IPS-NIHi11 (cell line): ENCODE measurements at regions not wholly inside any gene's neighbourhood (a gene's known extent, or its start where the extent isn't known, plus 50 kb on each side); places are given as distances from the start of the nearest gene placed in this dataset.
"Not testable (repeated sequence)": the region's sequence is repeated elsewhere in the genome, so short reads cannot be mapped to it uniquely, and the experiment has no call there.

Experiments
- DNase-seq: peaks from one replicate; pipeline ENCODE4 v3.0.0; 2012; ENCODE audit warnings: mixed read lengths, low spot score

DNA sequence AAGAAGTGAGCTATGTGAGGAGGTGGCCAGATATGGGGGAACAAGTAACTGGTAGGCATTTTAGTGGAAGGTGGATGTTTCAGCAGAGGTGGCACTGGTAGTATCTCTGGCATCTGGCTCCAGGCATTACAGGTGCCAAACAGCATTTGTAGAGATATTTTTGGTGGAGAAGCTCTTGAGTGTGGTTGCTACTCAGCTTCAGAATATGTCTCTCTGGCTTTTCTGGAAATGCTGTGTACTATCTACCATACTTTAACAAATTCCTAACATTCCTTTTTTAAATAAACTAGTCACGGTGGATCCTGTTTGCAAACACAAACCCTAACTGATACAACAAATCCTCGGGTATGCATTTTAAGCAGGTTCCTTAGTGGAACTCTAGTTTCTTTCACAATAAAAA, 128.0 kb downstream of the BARX2 start:
- DNase-seq = no peak

DNA sequence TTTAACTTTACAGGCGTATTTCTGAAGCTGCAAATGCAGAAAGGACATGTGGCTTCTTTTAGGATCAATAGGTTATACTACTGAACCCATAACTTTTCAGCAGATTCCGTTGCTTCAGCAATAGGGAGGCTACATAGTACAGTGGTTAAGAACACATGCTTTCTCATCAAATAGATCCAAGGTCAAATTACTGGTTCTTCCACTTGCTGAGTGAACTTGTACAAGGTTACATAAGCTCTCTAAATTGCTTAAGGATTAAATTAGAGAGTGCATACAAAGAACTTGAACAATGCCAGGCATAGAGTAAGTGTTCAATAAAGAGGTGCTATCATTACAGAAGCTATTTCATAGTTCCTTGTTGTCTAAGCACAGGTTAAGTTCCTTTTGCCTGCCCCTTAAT, 129.6 kb downstream of the BARX2 start:
- no peak for DNase-seq

DNA sequence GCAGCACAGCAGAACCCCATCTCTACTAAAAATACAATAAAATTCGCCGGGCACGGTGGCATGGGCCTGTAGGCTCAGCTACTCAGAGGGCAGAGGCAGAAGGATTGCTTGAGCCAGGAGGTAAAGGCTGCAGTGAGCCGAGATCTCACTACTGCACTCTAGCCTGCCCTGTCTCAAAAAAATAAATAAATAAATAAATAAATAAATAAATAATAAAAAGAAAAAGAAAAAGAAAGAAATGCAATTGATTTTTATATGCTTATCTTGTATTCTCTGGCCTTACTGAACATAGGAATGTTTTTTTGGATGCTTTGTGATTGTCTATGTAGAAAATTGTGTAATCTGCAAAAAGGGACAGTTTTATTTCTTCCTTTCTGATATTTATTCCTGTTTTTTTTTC, 132.5 kb downstream of the BARX2 start:
- no peak for DNase-seq

DNA sequence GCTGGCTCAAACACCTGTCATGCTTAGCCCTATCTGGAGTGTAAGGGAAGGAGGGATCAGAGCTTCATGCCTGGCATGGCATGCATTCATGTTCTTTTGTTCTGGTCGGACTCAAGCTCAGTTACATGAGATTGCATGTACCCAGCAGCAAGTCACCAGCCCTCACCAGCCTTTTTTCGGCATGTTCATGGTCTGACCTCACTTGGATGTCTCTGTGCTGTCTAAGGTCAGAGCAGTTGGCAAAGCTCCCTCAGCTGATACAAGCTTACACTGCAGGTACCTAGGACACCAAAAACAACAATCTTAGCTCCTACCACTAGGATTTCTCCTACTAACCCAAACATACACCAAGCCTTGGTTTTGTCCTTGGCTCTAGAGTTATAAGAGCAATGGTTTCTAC, 152.6 kb downstream of the BARX2 start:
- DNase-seq = no peak

DNA sequence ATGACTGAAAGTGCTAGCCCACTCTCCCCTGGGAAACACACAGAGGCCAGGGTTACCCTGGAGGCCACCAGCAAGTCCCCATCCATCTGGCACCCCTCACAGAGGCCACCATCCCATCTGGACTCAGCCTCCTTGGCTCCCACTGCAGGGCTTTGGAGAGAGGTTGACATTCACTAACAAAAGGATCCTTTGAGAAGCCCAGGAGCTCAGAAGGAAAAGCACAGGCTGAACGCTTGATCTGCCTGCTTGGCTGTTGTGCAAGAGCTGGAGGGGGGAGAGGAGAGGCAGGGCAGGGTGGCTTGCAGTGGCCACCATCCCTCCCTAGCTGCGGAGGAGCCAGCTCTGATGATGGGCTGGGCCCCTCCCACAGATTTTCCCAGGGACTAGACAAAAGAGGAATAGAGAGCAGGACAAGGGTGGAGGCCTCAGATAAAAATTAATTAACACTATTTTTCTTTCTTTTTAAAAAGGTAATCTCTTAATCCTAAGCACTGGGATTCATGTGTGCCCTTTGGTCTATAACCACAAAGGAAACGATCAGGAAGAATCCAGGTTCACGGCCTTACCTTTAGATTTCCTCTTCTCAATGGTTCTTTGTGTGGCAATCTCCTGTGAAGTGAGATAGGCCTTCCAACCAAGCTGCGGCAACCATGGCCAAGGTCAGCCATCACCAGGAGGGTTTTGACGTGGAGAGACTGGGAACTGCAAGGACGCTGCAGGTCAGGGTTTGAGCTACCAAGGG, 154.7 kb downstream of the BARX2 start:
- DNase-seq = no peak

DNA sequence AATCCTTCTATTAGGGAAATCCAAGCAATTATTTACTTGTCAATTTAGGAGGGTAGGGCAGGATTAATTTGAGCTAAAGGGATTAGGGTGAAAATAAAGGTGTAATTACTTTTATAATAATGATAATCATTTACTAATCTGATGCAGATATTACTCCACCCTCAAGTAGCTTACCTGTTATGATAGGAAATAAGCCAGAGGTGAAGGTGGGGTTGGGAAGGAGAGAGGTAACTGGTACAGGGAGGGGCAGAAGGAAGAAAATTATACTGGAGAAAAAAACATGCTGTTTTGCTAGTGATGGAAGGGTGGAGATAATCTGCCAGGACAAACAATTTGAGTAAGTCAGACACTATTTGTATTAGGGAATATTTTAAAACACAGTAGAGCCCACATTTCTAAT, 157.7 kb downstream of the BARX2 start:
- no peak for DNase-seq

DNA sequence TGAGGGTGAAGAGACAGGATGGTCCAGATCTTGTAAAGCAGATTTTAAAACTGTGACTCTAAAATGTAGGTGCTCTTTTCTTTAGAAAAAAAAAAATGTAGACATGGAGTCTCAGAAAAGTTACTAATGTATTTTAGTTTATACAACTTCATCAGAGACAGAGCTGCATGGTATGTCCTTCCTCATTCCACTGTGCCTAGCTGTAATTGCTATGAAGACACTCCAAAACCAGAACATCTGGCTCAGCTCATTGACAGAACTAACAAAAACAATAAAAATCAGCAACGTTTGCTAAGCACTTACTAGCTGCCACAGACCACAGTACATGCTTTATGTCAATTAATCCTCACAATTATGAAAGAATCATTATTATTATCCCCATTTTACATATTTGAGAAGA, 160.7 kb downstream of the BARX2 start:
- no peak for DNase-seq

DNA sequence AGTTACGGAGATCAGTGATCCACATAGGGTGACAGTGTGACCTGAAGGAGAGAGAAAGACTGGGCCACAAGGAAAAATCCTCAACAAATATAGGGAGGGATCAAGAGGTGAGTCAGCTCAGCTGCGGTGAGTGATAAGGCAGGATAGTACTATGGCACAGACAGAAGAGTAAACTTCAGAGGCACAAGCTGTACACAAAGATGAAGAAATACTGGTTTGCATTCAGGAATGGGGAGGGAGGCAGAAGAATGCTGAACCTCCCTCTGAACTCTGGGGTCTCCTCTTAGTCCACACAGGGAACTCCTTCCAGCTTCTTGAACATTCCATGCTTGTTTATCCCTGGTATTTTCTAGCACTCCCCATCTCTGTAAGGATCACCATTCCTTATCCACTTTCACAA, 162.7 kb downstream of the BARX2 start:
- no peak for DNase-seq

DNA sequence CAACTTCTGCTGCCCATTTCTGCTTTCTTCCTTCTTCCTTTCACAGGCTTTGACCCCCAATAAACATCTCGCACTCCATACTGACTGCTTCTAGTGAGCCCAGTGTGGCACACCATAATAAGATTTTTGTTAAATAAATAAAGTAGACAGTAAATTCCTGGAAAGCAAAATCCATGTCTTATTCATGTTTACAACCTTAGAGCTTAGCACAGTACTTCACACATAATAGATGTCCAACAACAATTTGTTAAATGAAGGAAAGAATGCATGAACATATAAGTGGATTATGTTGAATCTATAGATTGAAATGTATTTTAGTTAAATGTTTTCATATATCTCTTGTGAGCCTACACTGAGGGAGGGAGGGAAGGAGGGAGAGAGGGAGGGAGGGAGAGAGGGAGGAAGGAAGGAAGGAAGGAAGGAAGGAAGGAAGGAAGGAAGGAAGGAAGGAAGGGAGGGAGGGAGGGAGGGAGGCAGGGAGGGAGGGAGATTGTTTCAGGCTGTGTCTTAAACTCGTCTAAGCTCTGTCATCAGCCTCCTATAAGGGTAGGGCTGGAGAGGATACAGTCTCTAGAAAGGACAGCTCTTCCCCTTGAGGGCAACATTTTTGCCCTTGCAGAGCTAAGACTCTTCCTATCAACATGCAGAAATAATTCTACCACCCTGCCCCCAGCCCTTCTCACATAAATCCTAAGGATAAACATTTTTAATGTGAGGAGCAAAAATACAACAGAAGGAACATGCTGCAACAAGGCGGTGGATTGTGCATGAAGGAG, 168.1 kb downstream of the BARX2 start:
- no peak for DNase-seq

DNA sequence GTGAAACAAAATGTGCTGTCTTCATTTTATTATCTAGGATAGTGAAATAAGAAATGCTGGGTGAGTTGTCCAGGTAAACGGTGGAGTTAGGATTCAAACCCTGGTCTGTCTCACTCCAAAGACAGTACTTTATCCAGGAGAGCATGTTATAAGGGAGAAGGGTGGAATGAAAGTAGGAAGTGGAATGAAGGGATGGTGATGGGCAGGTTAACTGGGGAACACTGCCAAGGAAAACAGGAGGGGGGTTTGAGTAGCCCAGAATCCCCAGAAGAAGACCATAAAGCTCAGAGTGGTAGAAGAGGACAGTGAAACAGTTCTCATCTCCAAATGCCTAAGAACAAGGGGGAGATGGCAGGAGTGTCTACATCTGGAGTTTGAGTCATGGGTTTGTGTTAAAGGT, 169.0 kb downstream of the BARX2 start:
- DNase-seq = no peak

DNA sequence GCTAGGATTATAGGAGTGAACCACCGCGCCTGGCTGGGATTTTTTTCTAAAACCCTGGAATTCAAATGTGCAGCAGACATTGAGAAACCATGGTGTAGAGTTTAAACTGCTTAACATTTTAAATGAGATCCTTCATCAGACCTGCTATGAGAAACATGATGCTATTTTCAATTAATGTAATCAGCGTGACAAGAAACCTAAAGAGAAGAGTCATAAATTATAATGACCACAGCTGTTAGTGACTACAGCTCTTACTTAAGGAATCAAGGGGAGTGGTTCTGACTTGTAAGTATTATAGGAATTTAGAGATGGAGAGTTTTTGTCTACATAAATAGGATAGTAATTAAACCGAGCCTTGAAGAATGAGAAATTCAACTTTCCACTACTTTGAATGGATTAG, 170.6 kb downstream of the BARX2 start:
- DNase-seq = no peak

DNA sequence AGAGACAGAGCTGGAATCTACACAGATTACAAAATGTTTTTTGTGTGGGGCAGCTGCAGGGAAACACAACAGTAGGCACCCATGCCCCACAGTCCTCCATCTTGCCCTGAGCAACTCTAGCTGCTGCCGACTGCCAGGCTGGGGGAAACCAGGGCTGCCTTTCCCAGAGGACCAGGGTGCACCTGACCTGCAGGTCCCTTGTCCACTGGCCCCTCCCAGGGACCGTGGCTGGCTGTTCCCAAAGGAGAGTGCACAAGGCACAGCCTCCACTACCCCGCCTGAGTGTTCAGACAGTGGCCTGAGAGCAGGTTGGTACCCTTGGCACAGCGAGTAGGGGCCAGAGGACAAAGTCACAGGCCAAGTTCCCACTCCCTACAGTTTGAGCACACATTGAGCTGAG, 181.8 kb downstream of the BARX2 start:
- no peak for DNase-seq

DNA sequence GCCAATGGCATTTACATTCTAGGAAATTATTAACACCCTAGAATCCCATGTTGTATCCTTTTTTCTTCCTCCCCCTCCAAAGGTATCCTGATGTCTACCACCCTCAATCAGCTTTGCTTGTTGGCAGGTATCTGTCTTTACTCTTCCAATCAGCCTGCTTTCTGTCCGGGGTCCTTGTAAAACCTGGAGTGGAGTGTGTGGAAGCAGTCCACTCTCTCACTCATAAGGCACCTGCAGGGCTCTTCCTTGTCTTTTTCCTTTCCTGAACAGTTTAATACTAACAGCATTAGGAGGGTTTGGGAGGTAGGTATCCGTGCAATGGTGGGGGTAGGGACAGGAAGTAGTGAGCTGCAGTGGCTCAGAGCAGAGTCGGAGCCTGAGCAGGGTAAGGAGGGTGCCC, 193.4 kb downstream of the BARX2 start:
- DNase-seq = no peak

DNA sequence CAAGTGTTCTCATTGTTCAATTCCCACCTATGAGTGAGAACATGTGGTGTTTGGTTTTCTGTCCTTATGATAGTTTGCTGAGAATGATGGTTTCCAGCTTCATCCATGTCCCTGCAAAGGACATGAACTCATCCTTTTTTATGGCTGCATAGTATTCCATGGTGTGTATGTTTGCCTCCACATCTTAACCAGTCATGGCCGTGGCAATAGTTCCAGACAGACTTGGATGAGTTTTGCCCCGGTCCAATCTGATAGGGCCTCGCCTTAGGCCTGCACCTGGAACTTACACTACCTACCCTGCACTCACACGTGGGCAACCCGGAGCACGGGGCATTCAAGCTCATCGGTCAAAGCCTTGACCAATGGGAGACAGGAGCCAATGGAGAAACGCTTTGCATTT, 197.0 kb downstream of the BARX2 start:
- not testable (repeated sequence) for DNase-seq

DNA sequence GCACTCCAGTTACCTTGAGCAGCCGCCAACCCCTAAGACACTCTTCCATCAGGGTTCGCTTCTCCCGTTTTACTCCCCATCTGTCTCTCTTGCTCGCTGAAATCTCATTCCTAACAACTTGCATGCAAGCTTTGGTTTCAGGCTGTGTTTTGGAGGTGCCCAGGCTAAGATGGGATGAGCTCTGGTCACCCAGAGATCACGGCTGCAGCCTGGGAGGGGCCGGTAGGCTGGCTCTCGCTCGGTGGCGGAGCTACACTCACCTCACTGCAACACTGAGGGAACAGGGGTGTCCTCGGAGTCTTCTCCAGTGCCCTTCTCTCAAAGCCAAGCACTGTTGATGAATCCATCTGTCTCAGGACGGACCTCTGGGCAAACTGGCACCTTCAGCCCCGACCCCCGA, 197.5 kb downstream of the BARX2 start:
- no peak for DNase-seq

DNA sequence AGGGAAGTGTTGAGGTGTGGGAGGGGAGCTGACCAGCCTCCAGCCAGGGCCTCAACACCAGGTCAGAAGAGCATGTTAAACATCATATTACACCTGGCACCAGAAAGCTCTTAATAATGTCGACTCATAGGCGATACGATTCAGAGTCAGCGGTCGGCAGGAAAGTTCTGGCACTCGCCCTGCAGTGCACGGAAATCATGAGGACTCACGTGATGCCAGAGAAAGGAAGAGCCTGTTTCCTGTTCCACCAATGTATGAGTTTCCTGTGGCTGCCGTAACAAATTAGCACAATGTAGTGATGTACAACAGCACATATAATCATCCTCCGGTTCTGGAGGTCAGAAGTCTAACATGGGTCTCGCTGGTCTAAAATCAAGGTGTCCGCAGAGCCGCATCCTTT, 198.8 kb downstream of the BARX2 start:
- DNase-seq = no peak

DNA sequence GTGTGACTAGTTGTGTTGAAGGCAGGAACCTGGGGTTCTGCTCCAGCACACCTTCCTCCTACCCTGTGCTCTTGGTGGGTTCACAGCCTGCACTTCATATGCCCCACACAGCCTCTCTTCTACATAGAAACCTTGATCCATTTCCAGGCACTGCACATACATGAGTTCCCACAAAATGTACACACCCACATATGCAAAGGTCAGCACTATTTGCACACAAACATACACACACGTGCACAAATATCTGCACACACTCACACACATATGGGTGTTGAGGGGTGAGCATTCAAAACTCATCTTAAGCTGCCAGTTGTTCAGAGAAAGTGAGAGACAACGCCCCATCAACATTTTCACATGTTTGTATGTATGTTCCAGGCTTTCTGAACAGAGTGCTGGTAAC, 201.0 kb downstream of the BARX2 start:
- no peak for DNase-seq

DNA sequence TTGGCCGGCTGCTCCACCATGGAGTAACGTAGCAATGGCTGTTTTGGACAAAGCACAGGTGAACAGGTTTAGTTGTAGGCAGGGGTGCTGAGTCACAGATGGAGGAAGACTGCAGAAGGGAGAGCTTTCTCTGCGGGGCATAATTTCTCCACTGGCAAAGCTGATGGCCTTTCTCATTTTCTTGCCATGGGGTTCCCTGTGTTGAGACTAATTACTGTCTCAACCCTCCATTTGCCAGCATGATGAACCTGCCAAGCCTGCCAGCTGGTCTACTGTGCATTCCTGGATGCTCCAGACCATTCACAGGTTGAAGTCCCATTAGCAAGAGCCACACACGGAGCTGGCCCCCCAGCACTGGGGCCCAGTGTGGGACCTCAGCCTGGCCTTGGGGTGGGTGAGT, 202.4 kb downstream of the BARX2 start:
- DNase-seq = no peak

DNA sequence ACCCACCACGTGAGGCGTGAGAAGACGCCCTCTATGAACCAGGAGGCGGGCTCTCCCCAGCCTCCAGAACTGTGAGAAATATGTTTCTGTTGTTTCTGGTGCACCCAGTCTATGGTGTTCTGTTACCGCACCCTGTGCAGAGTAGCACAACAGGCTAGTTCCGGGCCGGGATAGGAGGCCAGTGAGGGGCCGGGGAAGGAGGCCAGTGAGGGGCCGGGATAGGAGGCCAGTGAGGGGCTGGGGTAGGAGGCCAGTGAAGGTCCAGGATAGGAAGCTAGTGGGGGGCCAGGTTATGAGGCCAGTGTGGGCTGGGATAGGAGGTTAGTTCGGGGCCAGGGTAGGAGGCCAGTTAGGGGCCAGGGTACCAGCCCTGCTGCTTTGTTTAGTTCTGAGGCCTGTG, 204.6 kb downstream of the BARX2 start:
- no peak for DNase-seq

DNA sequence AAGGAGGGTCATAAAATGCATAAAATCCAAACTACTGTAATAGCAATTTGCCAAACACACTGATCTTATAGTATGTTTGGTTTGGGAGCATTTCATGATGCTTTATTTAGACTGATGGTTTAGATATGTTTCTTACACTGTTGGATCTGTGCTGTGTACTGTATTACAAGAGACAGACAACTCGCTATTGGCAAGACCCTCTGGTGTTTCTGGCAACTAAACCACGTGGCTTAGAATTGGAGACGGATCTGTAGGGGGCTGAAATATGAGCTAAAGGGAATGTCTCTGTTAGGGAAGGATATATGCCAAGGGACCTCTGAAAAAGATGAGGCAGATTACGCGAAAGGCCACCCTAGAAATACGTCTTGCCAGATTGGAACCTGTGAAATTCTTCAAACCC, 208.7 kb downstream of the BARX2 start:
- DNase-seq = no peak

DNA sequence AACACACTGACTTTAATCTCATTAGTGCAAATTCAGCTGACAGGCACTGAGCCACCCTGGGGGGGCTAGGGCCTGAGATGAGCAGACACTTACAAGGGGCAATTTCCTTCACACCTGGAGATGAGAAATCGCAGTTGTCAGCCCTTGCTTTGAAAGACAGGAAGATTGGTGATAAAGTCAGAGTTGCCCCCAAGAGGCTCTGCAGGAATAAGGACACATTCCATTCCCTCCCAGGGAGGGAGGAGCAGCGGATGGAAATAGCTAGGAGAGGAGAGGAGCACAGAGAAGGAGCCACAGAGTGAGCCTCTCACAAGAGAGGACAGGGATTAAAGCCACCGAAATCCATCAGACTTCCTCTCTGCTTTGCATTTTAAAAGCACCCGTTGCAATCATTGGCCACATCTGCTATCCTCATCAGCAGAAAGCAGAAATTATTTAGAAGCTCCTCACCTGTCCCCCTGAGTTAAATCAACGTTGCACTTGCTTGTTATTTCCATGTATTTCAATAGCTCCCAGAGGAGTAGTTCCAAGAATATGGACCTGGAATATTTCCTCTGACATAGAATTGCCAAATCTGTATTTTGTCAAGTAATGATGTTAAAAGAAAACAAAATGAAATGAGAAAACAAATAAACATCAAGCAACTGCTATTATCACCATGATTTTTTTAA, 213.7 kb downstream of the BARX2 start:
- DNase-seq = peak; percentile 67

DNA sequence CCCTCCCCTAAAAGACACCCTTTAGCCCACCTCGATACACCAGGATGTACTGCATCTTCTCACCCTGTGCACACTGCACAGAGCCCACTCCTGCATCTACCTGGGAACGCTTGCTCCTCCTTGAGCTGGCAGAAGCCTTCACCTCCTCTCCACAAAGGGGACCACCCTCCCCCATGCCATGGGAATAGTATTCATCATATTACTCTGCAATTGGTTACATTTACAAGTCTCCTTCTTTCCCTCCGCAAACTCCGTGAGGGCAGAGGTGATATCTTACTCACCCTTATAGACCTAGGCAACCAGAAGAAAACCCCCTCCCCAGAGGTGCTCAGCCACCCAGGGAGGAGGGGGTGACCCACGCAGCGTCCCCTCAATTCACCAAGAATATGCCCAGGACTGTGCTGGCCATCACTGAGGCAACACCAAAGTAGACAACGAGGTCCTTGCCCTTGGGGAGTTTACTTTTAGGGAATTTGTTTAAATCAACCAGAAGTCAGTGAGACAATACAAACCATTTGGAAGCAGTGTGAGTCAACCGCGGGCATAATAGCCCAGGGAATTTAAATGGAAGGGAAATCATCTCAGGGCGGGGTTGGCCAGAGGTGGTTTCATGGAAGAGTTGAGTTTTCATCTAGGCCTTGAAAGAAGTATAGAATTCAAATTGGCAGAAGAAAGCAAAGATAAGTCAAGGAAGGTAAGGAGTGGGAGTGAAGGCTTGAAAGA, 214.5 kb downstream of the BARX2 start:
- DNase-seq = no peak
